ENCODE measurements at regions not wholly inside any gene's neighbourhood (a gene's known extent, or its start where the extent isn't known, plus 50 kb on each side); places are given as distances from the start of the nearest gene placed in this dataset.

DNA sequence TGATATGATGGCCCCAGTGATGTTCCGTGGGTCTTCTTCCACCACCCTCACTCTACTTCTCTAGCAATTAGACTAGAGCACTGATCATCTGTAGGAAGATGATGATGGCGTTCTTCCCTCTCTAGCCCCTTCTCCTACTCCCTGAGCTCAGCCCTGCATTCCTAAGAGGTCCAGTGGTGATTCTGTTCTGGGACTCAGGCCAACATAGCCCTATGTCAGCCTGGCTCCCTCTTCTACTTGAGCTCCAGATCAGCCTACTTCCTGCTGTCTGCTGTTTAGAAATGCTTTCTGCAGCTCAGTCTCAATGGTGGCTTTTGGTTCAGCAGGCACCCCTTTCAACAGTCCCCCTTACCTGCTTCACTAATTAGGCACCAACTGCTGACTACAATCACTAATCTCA, 86.1 kb upstream of the ZBED5 start:
- TF ChIP-seq CTCF (IDR thresholded peaks at IDR 0.05; ENCODE audit: low read length, missing control alignments) = no peak
- DNase-seq (ENCODE audit: low read depth) = peak; percentile 62

GRCh38 chr11:10942620-10943019, 84.8 kb upstream of the ZBED5 start:
- DNase-seq (ENCODE audit: low read depth) = no peak
- TF ChIP-seq CTCF (IDR thresholded peaks at IDR 0.05; ENCODE audit: low read length, missing control alignments) = no peak
- no peak overlapping the region for H3K4me3 ChIP-seq (replicated peaks; ENCODE audit: low read depth, low read length)

More for the DNA sequence above, 86.1 kb upstream of the ZBED5 start:
- H3K4me3 ChIP-seq (replicated peaks; ENCODE audit: low read depth, low read length) = no peak overlapping the region

GRCh38 chr11:10941871-10942270, 84.0 kb upstream of the ZBED5 start:
- DNase-seq (ENCODE audit: low read depth) = no peak

DNA sequence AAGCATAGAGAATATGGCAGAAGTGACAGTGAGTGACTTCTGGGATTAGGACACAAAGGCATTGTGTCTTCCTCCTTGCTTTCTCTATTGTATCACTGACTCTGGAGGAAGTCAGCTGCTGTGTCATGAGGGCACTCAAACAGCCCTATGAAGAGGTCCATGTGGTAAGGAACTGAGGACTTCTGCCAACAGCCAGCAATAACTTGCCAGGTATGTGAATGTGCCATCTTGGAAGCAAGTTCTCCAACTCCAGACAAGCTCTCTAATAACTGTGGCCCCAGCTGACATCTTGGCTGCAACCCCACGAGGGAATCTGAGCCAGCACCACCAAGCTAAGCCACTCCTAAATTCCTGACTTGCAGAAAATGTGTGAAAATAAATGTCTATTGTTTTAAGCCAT, 83.6 kb upstream of the ZBED5 start:
- TF ChIP-seq CTCF (IDR thresholded peaks at IDR 0.05; ENCODE audit: low read length, missing control alignments) = no peak
- DNase-seq (ENCODE audit: low read depth) = no peak
- no peak overlapping the region for H3K4me3 ChIP-seq (replicated peaks; ENCODE audit: low read depth, low read length)

More at GRCh38 chr11:10941871-10942270, 84.0 kb upstream of the ZBED5 start:
- no peak for TF ChIP-seq CTCF (IDR thresholded peaks at IDR 0.05; ENCODE audit: low read length, missing control alignments)
- H3K4me3 ChIP-seq (replicated peaks; ENCODE audit: low read depth, low read length) = no peak overlapping the region

- H3K4me3 ChIP-seq (replicated peaks; ENCODE audit: low read depth, low read length) = no peak overlapping the region
- no peak for DNase-seq (ENCODE audit: low read depth)
- no peak for TF ChIP-seq CTCF (IDR thresholded peaks at IDR 0.05; ENCODE audit: low read length, missing control alignments)
Measured at GRCh38 chr11:10938650-10939387, 81.0 kb upstream of the ZBED5 start.

GRCh38 chr11:10938231-10938630, 80.4 kb upstream of the ZBED5 start:
- no peak for TF ChIP-seq CTCF (IDR thresholded peaks at IDR 0.05; ENCODE audit: low read length, missing control alignments)
- no peak for DNase-seq (ENCODE audit: low read depth)
- H3K4me3 ChIP-seq (replicated peaks; ENCODE audit: low read depth, low read length) = no peak overlapping the region

GRCh38 chr11:10937385-10937771, 79.5 kb upstream of the ZBED5 start:
- no peak for TF ChIP-seq CTCF (IDR thresholded peaks at IDR 0.05; ENCODE audit: low read length, missing control alignments)
- H3K4me3 ChIP-seq (replicated peaks; ENCODE audit: low read depth, low read length) = no peak overlapping the region
- no peak for DNase-seq (ENCODE audit: low read depth)

Data from fibroblast of pulmonary artery (primary cell).